ENCODE measurements at regions not wholly inside any gene's neighbourhood (a gene's known extent, or its start where the extent isn't known, plus 50 kb on each side); places are given as distances from the start of the nearest gene placed in this dataset.

GRCh38 chr3:16052964-16053363 is 121.5 kb upstream of the GALNT15 start:
- H2BK20ac ChIP-seq (ENCODE audit: low read depth, low read length) = peak overlapping the region; percentile 95
- H3K18ac ChIP-seq (ENCODE audit: low read depth, low read length) = peak overlapping the region; percentile 95
- H3K9me3 ChIP-seq (ENCODE audit: control insufficient read depth, insufficient read depth, low read length) = no peaks in the 10 kb centered on the region
- peaks cover 15% of the 10 kb centered on the region for H3K4me1 ChIP-seq (ENCODE audit: control insufficient read depth, insufficient read depth, low read length)
- DNase-seq (no peak), ATAC-seq (ENCODE audit: low read depth) (no peak)
- no peak overlapping the region for H3K4me2 ChIP-seq (ENCODE audit: low read depth, low read length)
- peak overlapping the region; percentile 83 for H3K4ac ChIP-seq (ENCODE audit: low read depth, low read length)
- H2AK9ac ChIP-seq (replicated peaks; ENCODE audit: low read depth, low read length, poor library complexity) = no peak overlapping the region
- TF ChIP-seq ELK1 (IDR thresholded peaks at IDR 0.05; ENCODE audit: borderline replicate concordance, low read depth, low read length) (no peak), POLR2A (IDR thresholded peaks at IDR 0.05; ENCODE audit: low read depth, low read length) (no peak), MAFK (IDR thresholded peaks at IDR 0.05; ENCODE audit: low read depth, low read length) (no peak)
- in situ Hi-C loops (cut with MboI; ENCODE audit: low sequenced_read_pairs) = loop anchor here (25.0 kb wide), 1 partner anchor 416 kb away; no protein-coding TSS in a partner anchor
- H2BK5ac ChIP-seq (ENCODE audit: low read depth, low read length, poor library complexity, severe bottlenecking) = peak overlapping the region; percentile 82
- dilution Hi-C loops (cut with HindIII; ENCODE audit: low sequenced_read_pairs, unreplicated experiment) = no loop called here
- H4K5ac ChIP-seq (ENCODE audit: low read depth, low read length) = peak overlapping the region; percentile 97
- no peak overlapping the region for H3K9ac ChIP-seq (ENCODE audit: low read depth, low read length)
- H4K91ac ChIP-seq (ENCODE audit: insufficient read depth, low read depth, low read length) = peak overlapping the region; percentile 74
- BruUV-seq (replicated peaks) = no TSS peak
- no peak overlapping the region for H3K56ac ChIP-seq (ENCODE audit: extremely low read depth, insufficient read depth, low read length)
- intact Hi-C loops (cut with micrococcal nuclease) = no loop called here
- H2BK15ac ChIP-seq (ENCODE audit: low read depth, low read length) = peak overlapping the region; percentile 92
- no peaks in the 10 kb centered on the region for H3K27me3 ChIP-seq (ENCODE audit: control insufficient read depth, insufficient read depth, low read length)
- peak overlapping the region; percentile 79 for H3K14ac ChIP-seq (replicated peaks; ENCODE audit: low read depth, low read length)
- H2AK5ac ChIP-seq (ENCODE audit: low read depth, low read length) = peak overlapping the region; percentile 91; the same call in 1 of the 2 replicates
- ChIA-PET CTCF (interaction anchor here (2.2 kb wide), 1 partner anchor 126 kb away, joined by 7 read pairs; no protein-coding TSS in a partner anchor), POLR2A (ENCODE audit: unreplicated experiment) (no interaction called here)
- H3K4me3 ChIP-seq (ENCODE audit: insufficient read depth, low read depth, low read length) = no peak overlapping the region
- H2AFZ ChIP-seq (replicated peaks; ENCODE audit: low read length, poor library complexity) = no peak overlapping the region
- H4K8ac ChIP-seq (ENCODE audit: low read depth in 2 of 2, low read length in 2 of 2) = peak overlapping the region; percentile 56 to 81
- H3K36me3 ChIP-seq (ENCODE audit: control insufficient read depth, insufficient read depth, low read length) = no peaks in the 10 kb centered on the region
- H2BK120ac ChIP-seq (ENCODE audit: low read depth, low read length) = peak overlapping the region; percentile 94
- H3K9me1 ChIP-seq (ENCODE audit: insufficient read depth, low read length) = peaks cover 9% of the 10 kb centered on the region
- 0 out of 2 replicates have a peak overlapping the region, but pooled peaks have one; percentile 42 for H3K27ac ChIP-seq (ENCODE audit: insufficient read depth, low read length)
- no peaks in the 10 kb centered on the region for H3K79me1 ChIP-seq (ENCODE audit: low read depth in 1 of 2, low read length in 2 of 2)
- H4K20me1 ChIP-seq (ENCODE audit: insufficient read depth, low read length) = no peaks in the 10 kb centered on the region
- no peak overlapping the region for H3K23ac ChIP-seq (ENCODE audit: low read depth, low read length)

Measured in IMR-90 (cell line).